Small intestine (tissue), 7 donors: ENCODE measurements at regions not wholly inside any gene's neighbourhood (a gene's known extent, or its start where the extent isn't known, plus 50 kb on each side); places are given as distances from the start of the nearest gene placed in this dataset.
"Not testable (repeated sequence)": the region's sequence is repeated elsewhere in the genome, so short reads cannot be mapped to it uniquely, and the experiment has no call there.

Experiments
- DNase-seq, 2 donors: peaks; one replicate each; pipeline versions ENCODE4 v3.0.0 to v3.0.0-alpha.2; 2013
- FAIRE-seq: peaks from 2 replicates; lab custom pipeline; 2012; peaks lifted over from hg19 to GRCh38; lab: Jason Lieb, UNC
- H3K27ac ChIP-seq, 3 donors: one replicate each; pipeline ENCODE4 v1.5.1; 2013; ENCODE audit warnings: low read length in 2 of 3, mild to moderate bottlenecking in 2 of 3, control low read depth in 1 of 3, inconsistent platforms in 1 of 3, low read depth in 1 of 3, moderate library complexity in 1 of 3
- H3K27me3 ChIP-seq, 3 donors: one replicate each; pipeline ENCODE4 v1.6.1; 2013; ENCODE audit warnings: low read length in 3 of 3, inconsistent platforms in 1 of 3; ENCODE audit not compliant: control insufficient read depth in 3 of 3, insufficient read depth in 3 of 3
- H3K36me3 ChIP-seq, 3 donors: one replicate each; pipeline ENCODE4 v1.6.1; 2013; ENCODE audit warnings: low read length in 3 of 3, inconsistent platforms in 1 of 3, low read depth in 1 of 3, mild to moderate bottlenecking in 1 of 3, moderate library complexity in 1 of 3; ENCODE audit not compliant: control insufficient read depth in 3 of 3, insufficient read depth in 2 of 3
- H3K4me1 ChIP-seq, 3 donors: one replicate each; pipeline ENCODE4 v1.6.1; 2013; ENCODE audit warnings: low read length in 2 of 3, inconsistent platforms in 1 of 3, low read depth in 1 of 3, mild to moderate bottlenecking in 1 of 3, moderate library complexity in 1 of 3; ENCODE audit not compliant: control insufficient read depth in 3 of 3, insufficient read depth in 2 of 3
- H3K4me3 ChIP-seq, 3 donors: one replicate each; pipeline ENCODE4 v1.5.1; 2013; ENCODE audit warnings: low read length in 3 of 3, control low read depth in 1 of 3, inconsistent platforms in 1 of 3, low read depth in 1 of 3, mild to moderate bottlenecking in 1 of 3, moderate library complexity in 1 of 3
- H3K9me3 ChIP-seq, 2 donors: one replicate each; pipeline ENCODE4 v1.6.1; 2013; ENCODE audit warnings: low read depth in 1 of 2, low read length in 1 of 2; ENCODE audit not compliant: control insufficient read depth in 2 of 2, insufficient read depth in 1 of 2
- WGBS, 3 donors: extraction: QIAGEN DNeasy Blood & Tissue Kit; methylation state at CpG; one replicate each; pipeline ENCODE4 v1.1.7; 2013; 5-methylcytosine and 5-hydroxymethylcytosine counted together
- donor health status: healthy with polysubstance abuse.
- donor health status: control.
- donor health status: control.
- donor health status: Bipolar disorder and iron deficiency.
- donor health status: healthy.

GRCh38 chr10:6704896-6705295 lies 124.8 kb upstream of the PRKCQ start:
- Histone ChIP-seq H3K27me3 (peaks cover 0 to 5% (median 0%) of the 10 kb centered on the region in 3 donors), H3K27ac (no peak overlapping the region), H3K4me1 (no peaks in the 10 kb centered on the region), H3K36me3 (no peaks in the 10 kb centered on the region), H3K9me3 (no peaks in the 10 kb centered on the region), H3K4me3 (no peak overlapping the region)
- WGBS, 3 donors, result 68 to 94% (median 87%) methylated on average over 1 of the region's 1 CpG
- no peak for DNase-seq
- no peak for FAIRE-seq

- H3K27ac ChIP-seq, FAIRE-seq, DNase-seq, H3K4me3 ChIP-seq, H3K36me3 ChIP-seq, H3K9me3 ChIP-seq, H3K27me3 ChIP-seq, H3K4me1 ChIP-seq: not testable (repeated sequence)
- 77 to 91% (median 85%) methylated on average over 2 of the region's 2 CpGs for WGBS, 3 donors
These were observed 122.8 kb upstream of the PRKCQ start for GRCh38 chr10:6702833-6703232.

GRCh38 chr10:6702030-6702429 lies 122.0 kb upstream of the PRKCQ start:
- Histone ChIP-seq H3K27ac (no peak overlapping the region), H3K9me3 (no peaks in the 10 kb centered on the region), H3K4me1 (no peaks in the 10 kb centered on the region), H3K36me3 (no peaks in the 10 kb centered on the region), H3K27me3 (no peaks in the 10 kb centered on the region), H3K4me3 (no peak overlapping the region)
- FAIRE-seq, result no peak
- 76 to 85% (median 85%) methylated on average over 7 of the region's 7 CpGs for WGBS, 3 donors
- no peak for DNase-seq

GRCh38 chr10:6701289-6701688 lies 121.2 kb upstream of the PRKCQ start:
- H3K27ac ChIP-seq, result no peak overlapping the region
- H3K4me3 ChIP-seq, result no peak overlapping the region
- no peak for FAIRE-seq
- H3K9me3 ChIP-seq, result no peaks in the 10 kb centered on the region
- no peaks in the 10 kb centered on the region for H3K27me3 ChIP-seq
- H3K36me3 ChIP-seq, result no peaks in the 10 kb centered on the region
- 54 to 74% (median 63%) methylated on average over 7 of the region's 7 CpGs for WGBS, 3 donors
- peak in 1 of 2 donors; percentile 4 for DNase-seq
- H3K4me1 ChIP-seq, result no peaks in the 10 kb centered on the region

GRCh38 chr10:6700066-6700465 lies 120.0 kb upstream of the PRKCQ start:
- WGBS, 3 donors, result 84 to 93% (median 89%) methylated on average over 4 of the region's 4 CpGs
- no peak for DNase-seq
- H3K27me3 ChIP-seq, result no peaks in the 10 kb centered on the region
- H3K4me3 ChIP-seq, result no peak overlapping the region
- no peaks in the 10 kb centered on the region for H3K9me3 ChIP-seq
- no peaks in the 10 kb centered on the region for H3K36me3 ChIP-seq
- no peaks in the 10 kb centered on the region for H3K4me1 ChIP-seq
- H3K27ac ChIP-seq, result no peak overlapping the region
- FAIRE-seq, result no peak

GRCh38 chr10:6699336-6699735 lies 119.3 kb upstream of the PRKCQ start:
- Histone ChIP-seq H3K4me3 (no peak overlapping the region), H3K27me3 (no peaks in the 10 kb centered on the region), H3K9me3 (no peaks in the 10 kb centered on the region), H3K27ac (no peak overlapping the region), H3K4me1 (no peaks in the 10 kb centered on the region), H3K36me3 (no peaks in the 10 kb centered on the region)
- no peak for DNase-seq
- 72 to 86% (median 86%) methylated on average over 4 of the region's 4 CpGs for WGBS, 3 donors
- FAIRE-seq, result no peak

- WGBS, 3 donors, result 21 to 60% (median 28%) methylated on average over 1 of the region's 1 CpG
- Histone ChIP-seq H3K36me3 (no peaks in the 10 kb centered on the region), H3K4me3 (no peak overlapping the region), H3K9me3 (no peaks in the 10 kb centered on the region), H3K4me1 (no peaks in the 10 kb centered on the region), H3K27ac (no peak overlapping the region), H3K27me3 (no peaks in the 10 kb centered on the region)
- FAIRE-seq (no peak), DNase-seq (no peak)
These were observed 115.4 kb upstream of the PRKCQ start for GRCh38 chr10:6695519-6695918.

- no peaks in the 10 kb centered on the region for H3K9me3 ChIP-seq
- H3K36me3 ChIP-seq, result no peaks in the 10 kb centered on the region
- DNase-seq (no peak), FAIRE-seq (no peak)
- 70 to 75% (median 70%) methylated on average over 8 of the region's 8 CpGs for WGBS, 3 donors
- no peaks in the 10 kb centered on the region for H3K27me3 ChIP-seq
- no peak overlapping the region for H3K27ac ChIP-seq
- H3K4me3 ChIP-seq, result no peak overlapping the region
- H3K4me1 ChIP-seq, result no peaks in the 10 kb centered on the region
These were observed 114.5 kb upstream of the PRKCQ start for GRCh38 chr10:6694447-6695140.

GRCh38 chr10:6692856-6693255 lies 112.8 kb upstream of the PRKCQ start:
- Histone ChIP-seq H3K27me3 (peaks cover 0 to 3% (median 0%) of the 10 kb centered on the region in 3 donors), H3K4me3 (no peak overlapping the region), H3K27ac (no peak overlapping the region), H3K9me3 (no peaks in the 10 kb centered on the region), H3K36me3 (no peaks in the 10 kb centered on the region), H3K4me1 (no peaks in the 10 kb centered on the region)
- no peak for FAIRE-seq
- DNase-seq, result no peak
- WGBS, 3 donors, result 77 to 93% (median 79%) methylated on average over 7 of the region's 7 CpGs
